GM18519 (cell line): ENCODE measurements at regions not wholly inside any gene's neighbourhood (a gene's known extent, or its start where the extent isn't known, plus 50 kb on each side); places are given as distances from the start of the nearest gene placed in this dataset.
"Not testable (repeated sequence)": the region's sequence is repeated elsewhere in the genome, so short reads cannot be mapped to it uniquely, and the experiment has no call there.

ENCODE experiments used
- ATAC-seq: cut with Tn5 transposase; IDR thresholded peaks from one replicate; pipeline ENCODE4 v1.9.1; 2021; ENCODE audit warnings: mild to moderate bottlenecking, moderate library complexity; ENCODE audit not compliant: unreplicated experiment, low FRiP score

GRCh38 chr4:33940281-33940680, 2304.0 kb downstream of the ARAP2 start:
- ATAC-seq: no peak

- ATAC-seq: no peak
Measured at GRCh38 chr4:33941854-33942253, 2302.5 kb downstream of the ARAP2 start.

- no peak for ATAC-seq
Measured at GRCh38 chr4:33948921-33949320, 2295.4 kb downstream of the ARAP2 start.

GRCh38 chr4:33953848-33954247, 2290.5 kb downstream of the ARAP2 start:
- not testable (repeated sequence) for ATAC-seq

- ATAC-seq: no peak
Measured at GRCh38 chr4:33954759-33955158, 2289.6 kb downstream of the ARAP2 start.

GRCh38 chr4:33959519-33959918, 2284.8 kb downstream of the ARAP2 start:
- no peak for ATAC-seq

- ATAC-seq: no peak
Measured at GRCh38 chr4:33961761-33962160, 2282.6 kb downstream of the ARAP2 start.

GRCh38 chr4:33966808-33967207, 2277.5 kb downstream of the ARAP2 start:
- ATAC-seq: no peak

GRCh38 chr4:33974270-33974669, 2270.0 kb downstream of the ARAP2 start:
- no peak for ATAC-seq

GRCh38 chr4:33975995-33976394, 2268.3 kb downstream of the ARAP2 start:
- ATAC-seq: no peak

GRCh38 chr4:33979781-33980180, 2264.5 kb downstream of the ARAP2 start:
- not testable (repeated sequence) for ATAC-seq

- no peak for ATAC-seq
Measured at GRCh38 chr4:33980361-33980760, 2264.0 kb downstream of the ARAP2 start.

GRCh38 chr4:33989820-33990443, 2254.4 kb downstream of the ARAP2 start:
- ATAC-seq: no peak

GRCh38 chr4:33996075-33996718, 2248.1 kb downstream of the ARAP2 start:
- no peak for ATAC-seq

GRCh38 chr4:33998291-33998690, 2246.0 kb downstream of the ARAP2 start:
- no peak for ATAC-seq

- ATAC-seq: no peak
Measured at GRCh38 chr4:34000356-34000755, 2244.0 kb downstream of the ARAP2 start.

- ATAC-seq: not testable (repeated sequence)
Measured at GRCh38 chr4:34006540-34006939, 2237.8 kb downstream of the ARAP2 start.

GRCh38 chr4:34009951-34010350, 2234.4 kb downstream of the ARAP2 start:
- no peak for ATAC-seq

- no peak for ATAC-seq
Measured at GRCh38 chr4:34010751-34011519, 2233.4 kb downstream of the ARAP2 start.

- ATAC-seq: no peak
Measured at GRCh38 chr4:34035225-34035624, 2209.1 kb downstream of the ARAP2 start.

- no peak for ATAC-seq
Measured at GRCh38 chr4:34037280-34037679, 2207.0 kb downstream of the ARAP2 start.

- ATAC-seq: no peak
Measured at GRCh38 chr4:34039766-34040165, 2204.5 kb downstream of the ARAP2 start.
